HuH-7 (cell line): ENCODE measurements at regions not wholly inside any gene's neighbourhood (a gene's known extent, or its start where the extent isn't known, plus 50 kb on each side); places are given as distances from the start of the nearest gene placed in this dataset.
"Not testable (repeated sequence)": the region's sequence is repeated elsewhere in the genome, so short reads cannot be mapped to it uniquely, and the experiment has no call there.

Experiments used
- DNase-seq: peaks from one replicate; pipeline ENCODE4 v3.0.0; 2011; ENCODE audit warnings: low spot score

GRCh38 chrX:99988532-99988931 lies 421.5 kb downstream of the PCDH19 start:
- not testable (repeated sequence) for DNase-seq

- DNase-seq, result no peak
Observed at GRCh38 chrX:99973572-99974226, 436.4 kb downstream of the PCDH19 start.

GRCh38 chrX:99939883-99940232 lies 470.2 kb downstream of the PCDH19 start:
- DNase-seq, result no peak

GRCh38 chrX:99939206-99939882 lies 470.7 kb downstream of the PCDH19 start:
- not testable (repeated sequence) for DNase-seq

GRCh38 chrX:99938464-99938863 lies 471.6 kb downstream of the PCDH19 start:
- DNase-seq, result no peak

GRCh38 chrX:99933865-99934264 lies 476.2 kb downstream of the PCDH19 start:
- no peak for DNase-seq

- DNase-seq, result peak; percentile 2
Observed at GRCh38 chrX:99914635-99915034, 495.4 kb downstream of the PCDH19 start.

GRCh38 chrX:99913611-99914010 lies 496.5 kb downstream of the PCDH19 start:
- no peak for DNase-seq

- no peak for DNase-seq
Observed at GRCh38 chrX:99909946-99910345, 500.1 kb downstream of the PCDH19 start.

GRCh38 chrX:99901091-99901490 lies 509.0 kb downstream of the PCDH19 start:
- DNase-seq, result no peak

GRCh38 chrX:99887918-99888317 lies 522.2 kb downstream of the PCDH19 start:
- no peak for DNase-seq

GRCh38 chrX:99857455-99857854 lies 552.6 kb downstream of the PCDH19 start:
- no peak for DNase-seq

- DNase-seq, result no peak
Observed at GRCh38 chrX:99833821-99834220, 576.3 kb downstream of the PCDH19 start.

- no peak for DNase-seq
Observed at GRCh38 chrX:99820197-99820596, 589.9 kb downstream of the PCDH19 start.

- no peak for DNase-seq
Observed at GRCh38 chrX:99800016-99800415, 610.1 kb downstream of the PCDH19 start.

- no peak for DNase-seq
Observed at GRCh38 chrX:99798936-99799335, 611.1 kb downstream of the PCDH19 start.

GRCh38 chrX:99795495-99795894 lies 614.6 kb downstream of the PCDH19 start:
- DNase-seq, result no peak

GRCh38 chrX:99782516-99783040 lies 627.5 kb downstream of the PCDH19 start:
- DNase-seq, result no peak

GRCh38 chrX:99777912-99778311 lies 632.2 kb downstream of the PCDH19 start:
- no peak for DNase-seq

GRCh38 chrX:99761731-99762130 lies 648.3 kb downstream of the PCDH19 start:
- DNase-seq, result no peak

- no peak for DNase-seq
Observed at GRCh38 chrX:99752776-99753175, 657.3 kb downstream of the PCDH19 start.

GRCh38 chrX:99750721-99751120 lies 659.4 kb downstream of the PCDH19 start:
- no peak for DNase-seq

- peak; percentile 1 for DNase-seq
Observed at GRCh38 chrX:99722094-99722493, 688.0 kb downstream of the PCDH19 start.

GRCh38 chrX:99719140-99719539 lies 690.9 kb downstream of the PCDH19 start:
- DNase-seq, result no peak
